Astrocyte of the cerebellum (primary cell): ENCODE measurements at regions not wholly inside any gene's neighbourhood (a gene's known extent, or its start where the extent isn't known, plus 50 kb on each side); places are given as distances from the start of the nearest gene placed in this dataset.
A peak's percentile ranks its signal among the peaks of the same experiment; 100 is the strongest.

Source experiments
- DNase-seq: peaks from one replicate; pipeline ENCODE4 v3.0.0-alpha.2; 2011; ENCODE audit warnings: low read depth
- H3K4me3 ChIP-seq: 2 replicates; pipeline ENCODE4 v1.5.1; 2011; ENCODE audit warnings: mild to moderate bottlenecking, low read depth, low read length, moderate library complexity
- in situ Hi-C: cut with HindIII; loops from 2 replicates; pipeline ENCODE4 v1.10.0; 2017; ENCODE audit warnings: low sequenced_read_pairs
- TF ChIP-seq, protein P1 (sequence below): IDR thresholded peaks from 2 replicates; pipeline ENCODE4 v1.5.1; 2012; ENCODE audit warnings: low read length, low read depth, moderate library complexity, mild to moderate bottlenecking; ENCODE audit errors: missing control alignments

DNA sequence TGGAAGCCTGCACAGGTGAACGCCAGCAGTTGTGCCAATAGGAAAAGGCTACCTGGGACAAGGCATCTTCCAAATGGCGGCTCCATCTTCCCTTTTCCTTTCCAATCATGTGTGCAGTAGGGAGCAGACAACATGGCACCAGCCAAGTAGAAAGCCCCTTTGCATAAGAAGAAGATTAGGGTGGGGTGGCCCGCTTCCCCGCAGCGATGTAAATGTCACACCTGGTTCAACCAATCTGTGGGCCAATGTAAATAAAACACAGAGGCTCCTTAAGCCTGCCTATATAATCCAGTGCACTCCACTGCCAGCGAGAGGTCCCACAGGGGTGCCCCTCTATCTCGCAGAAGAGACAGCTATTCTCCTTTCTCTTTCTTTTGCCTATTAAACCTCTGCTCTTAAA lies 468.4 kb upstream of the CRIM1 start:
- no peak overlapping the region for H3K4me3 ChIP-seq
- no peak for DNase-seq
- TF ChIP-seq, protein P1, sequence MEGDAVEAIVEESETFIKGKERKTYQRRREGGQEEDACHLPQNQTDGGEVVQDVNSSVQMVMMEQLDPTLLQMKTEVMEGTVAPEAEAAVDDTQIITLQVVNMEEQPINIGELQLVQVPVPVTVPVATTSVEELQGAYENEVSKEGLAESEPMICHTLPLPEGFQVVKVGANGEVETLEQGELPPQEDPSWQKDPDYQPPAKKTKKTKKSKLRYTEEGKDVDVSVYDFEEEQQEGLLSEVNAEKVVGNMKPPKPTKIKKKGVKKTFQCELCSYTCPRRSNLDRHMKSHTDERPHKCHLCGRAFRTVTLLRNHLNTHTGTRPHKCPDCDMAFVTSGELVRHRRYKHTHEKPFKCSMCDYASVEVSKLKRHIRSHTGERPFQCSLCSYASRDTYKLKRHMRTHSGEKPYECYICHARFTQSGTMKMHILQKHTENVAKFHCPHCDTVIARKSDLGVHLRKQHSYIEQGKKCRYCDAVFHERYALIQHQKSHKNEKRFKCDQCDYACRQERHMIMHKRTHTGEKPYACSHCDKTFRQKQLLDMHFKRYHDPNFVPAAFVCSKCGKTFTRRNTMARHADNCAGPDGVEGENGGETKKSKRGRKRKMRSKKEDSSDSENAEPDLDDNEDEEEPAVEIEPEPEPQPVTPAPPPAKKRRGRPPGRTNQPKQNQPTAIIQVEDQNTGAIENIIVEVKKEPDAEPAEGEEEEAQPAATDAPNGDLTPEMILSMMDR: no peak
- in situ Hi-C loops: no loop called here

DNA sequence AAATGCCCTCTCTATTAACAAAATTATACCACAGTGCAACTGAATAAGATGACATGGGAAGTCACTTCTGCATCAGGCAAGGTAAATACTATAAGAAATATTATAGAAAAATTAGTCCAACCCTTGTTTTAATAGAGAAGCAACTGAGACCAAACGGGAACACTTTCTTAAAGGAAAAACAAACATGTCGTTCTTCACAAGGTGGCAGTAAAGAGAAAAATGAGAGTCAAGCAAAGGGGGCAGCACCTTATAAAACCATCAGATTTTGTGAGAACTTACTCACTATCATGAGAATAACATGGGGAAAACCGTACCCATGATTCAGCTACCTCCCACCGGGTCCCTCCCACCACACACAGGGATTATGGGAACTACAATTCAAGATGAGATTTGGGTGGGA lies 481.7 kb upstream of the CRIM1 start:
- DNase-seq: no peak
- no peak overlapping the region for H3K4me3 ChIP-seq
- TF ChIP-seq, protein P1: no peak
- in situ Hi-C loops: no loop called here

DNA sequence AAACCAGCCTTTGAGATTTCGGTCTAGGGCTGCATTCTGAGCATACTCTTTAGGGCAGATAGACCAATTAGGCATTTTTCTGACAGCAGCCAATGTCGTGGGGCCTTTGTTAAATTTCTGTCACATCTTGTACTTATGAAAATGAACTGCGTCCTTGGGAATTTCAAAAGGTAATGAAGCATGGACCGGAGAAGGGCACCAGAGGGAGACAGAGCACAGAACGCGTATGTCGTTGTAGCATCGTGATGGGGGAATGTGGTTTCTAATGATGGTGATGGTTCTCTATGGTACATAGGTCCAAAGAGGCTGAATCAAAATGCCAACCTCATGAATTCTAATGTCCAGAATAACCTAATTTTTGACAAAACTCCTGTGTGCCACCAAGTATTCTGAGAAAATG lies 483.9 kb upstream of the CRIM1 start:
- no peak for DNase-seq
- in situ Hi-C loops: no loop called here
- TF ChIP-seq, protein P1: peak; percentile 8
- no peak overlapping the region for H3K4me3 ChIP-seq

DNA sequence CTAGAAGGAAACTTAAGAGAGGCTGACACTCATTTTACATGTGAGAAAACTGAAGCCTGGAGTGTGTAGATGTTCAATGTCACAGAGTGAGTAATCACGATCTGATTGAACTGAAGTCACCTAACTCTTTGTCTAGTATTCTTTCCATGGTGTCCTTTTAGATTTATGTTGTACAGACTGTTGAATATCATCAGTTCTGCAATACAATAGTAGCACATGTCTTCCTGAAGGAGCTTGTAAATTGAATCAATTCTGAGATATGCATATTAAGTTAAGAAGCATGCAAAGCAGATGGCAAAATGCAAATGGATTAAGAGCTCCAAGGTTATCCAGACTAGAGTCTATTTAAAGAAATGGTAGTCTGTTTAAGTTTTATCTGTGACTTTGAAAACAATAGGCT lies 484.9 kb upstream of the CRIM1 start:
- TF ChIP-seq, protein P1: no peak
- in situ Hi-C loops: no loop called here
- DNase-seq: no peak
- H3K4me3 ChIP-seq: no peak overlapping the region

DNA sequence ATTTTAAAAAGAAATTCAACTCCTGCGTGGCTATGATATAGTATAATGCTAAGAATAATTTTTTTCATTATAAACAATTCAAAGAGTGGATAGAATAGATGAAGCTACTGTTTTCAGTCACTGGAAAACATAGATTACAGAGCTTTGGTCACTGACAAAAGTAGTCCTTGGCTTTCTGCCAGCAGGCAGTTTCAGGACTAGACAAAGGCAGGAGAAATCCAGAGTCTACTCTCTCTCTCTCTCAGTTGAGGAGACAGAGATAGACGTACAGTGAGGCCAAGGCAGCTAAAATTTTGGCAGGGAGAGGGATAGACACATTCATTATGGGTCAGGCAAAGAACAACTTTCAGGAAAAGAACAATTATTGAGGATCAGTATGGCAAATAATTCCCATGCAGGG lies 491.4 kb upstream of the CRIM1 start:
- no peak for DNase-seq
- in situ Hi-C loops: no loop called here
- TF ChIP-seq, protein P1: no peak
- no peak overlapping the region for H3K4me3 ChIP-seq

DNA sequence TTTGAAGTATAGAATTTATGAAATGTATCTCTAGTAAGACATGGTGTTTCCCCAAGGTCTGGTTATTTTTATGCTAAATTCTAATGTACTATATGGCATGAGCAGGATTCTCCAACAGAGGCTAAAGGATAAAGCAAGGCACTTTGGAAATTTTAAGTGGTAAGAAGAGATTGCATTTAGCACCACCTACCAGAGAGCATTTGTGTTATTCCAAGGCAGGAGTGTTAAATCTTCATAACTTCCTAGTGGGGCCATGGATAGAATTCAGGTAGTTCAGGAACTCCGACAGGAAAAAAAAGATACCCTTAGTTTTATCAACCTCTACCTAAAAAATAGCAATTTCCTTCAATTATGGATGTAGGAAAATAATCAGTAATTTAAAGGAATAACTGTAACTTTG lies 497.4 kb upstream of the CRIM1 start:
- TF ChIP-seq, protein P1: no peak
- no peak overlapping the region for H3K4me3 ChIP-seq
- DNase-seq: no peak
- in situ Hi-C loops: no loop called here

DNA sequence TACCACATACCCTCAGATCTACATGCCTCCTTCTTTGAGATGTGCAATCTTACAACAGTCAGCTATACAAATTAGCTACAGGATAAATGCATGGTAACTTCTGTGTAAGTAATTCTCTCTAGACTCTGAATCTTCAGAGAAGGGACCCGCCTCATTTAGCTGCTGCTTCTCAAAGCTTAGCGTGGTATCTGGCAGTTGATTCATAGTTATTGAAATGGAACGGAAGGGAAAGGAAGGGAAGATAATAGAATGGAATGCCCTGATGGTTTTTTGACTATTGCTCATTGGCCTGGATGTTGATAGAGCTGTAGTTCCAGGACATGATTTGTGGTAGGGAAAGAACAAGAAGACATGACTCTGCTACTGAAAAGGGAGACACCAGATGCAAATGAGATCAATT lies 498.1 kb upstream of the CRIM1 start:
- DNase-seq: no peak
- TF ChIP-seq, protein P1: no peak
- in situ Hi-C loops: no loop called here
- no peak overlapping the region for H3K4me3 ChIP-seq
